ENCODE measurements at regions not wholly inside any gene's neighbourhood (a gene's known extent, or its start where the extent isn't known, plus 50 kb on each side); places are given as distances from the start of the nearest gene placed in this dataset.

DNA sequence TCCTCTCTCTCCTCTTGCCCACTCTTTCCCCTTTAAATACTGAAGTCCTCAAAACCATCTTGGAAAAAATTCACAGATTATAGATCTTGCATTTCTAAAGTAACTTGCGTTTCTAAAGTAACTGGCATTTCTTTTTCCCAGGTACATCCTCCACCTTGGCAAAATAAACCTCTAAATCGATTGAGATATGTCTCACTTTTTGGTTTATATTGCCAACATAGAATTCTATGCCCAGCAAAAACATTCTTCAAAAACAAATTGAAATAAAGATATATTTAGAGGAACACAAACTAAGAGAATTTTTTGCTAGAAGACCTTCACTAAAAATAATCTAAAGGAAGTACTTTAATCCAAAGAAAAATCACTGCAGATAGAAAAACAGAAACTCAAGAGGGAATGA is 122.5 kb upstream of the RBMS1 start:
- TF ChIP-seq POLR2AphosphoS5 (IDR thresholded peaks at IDR 0.05; ENCODE audit: low read depth, low read length): no peak
- TF ChIP-seq CTCF (IDR thresholded peaks at IDR 0.05): no peak
- TF ChIP-seq SIN3A (IDR thresholded peaks at IDR 0.05; ENCODE audit: borderline replicate concordance, insufficient read depth, low read depth, low read length): no peak
- TF ChIP-seq, protein P1, sequence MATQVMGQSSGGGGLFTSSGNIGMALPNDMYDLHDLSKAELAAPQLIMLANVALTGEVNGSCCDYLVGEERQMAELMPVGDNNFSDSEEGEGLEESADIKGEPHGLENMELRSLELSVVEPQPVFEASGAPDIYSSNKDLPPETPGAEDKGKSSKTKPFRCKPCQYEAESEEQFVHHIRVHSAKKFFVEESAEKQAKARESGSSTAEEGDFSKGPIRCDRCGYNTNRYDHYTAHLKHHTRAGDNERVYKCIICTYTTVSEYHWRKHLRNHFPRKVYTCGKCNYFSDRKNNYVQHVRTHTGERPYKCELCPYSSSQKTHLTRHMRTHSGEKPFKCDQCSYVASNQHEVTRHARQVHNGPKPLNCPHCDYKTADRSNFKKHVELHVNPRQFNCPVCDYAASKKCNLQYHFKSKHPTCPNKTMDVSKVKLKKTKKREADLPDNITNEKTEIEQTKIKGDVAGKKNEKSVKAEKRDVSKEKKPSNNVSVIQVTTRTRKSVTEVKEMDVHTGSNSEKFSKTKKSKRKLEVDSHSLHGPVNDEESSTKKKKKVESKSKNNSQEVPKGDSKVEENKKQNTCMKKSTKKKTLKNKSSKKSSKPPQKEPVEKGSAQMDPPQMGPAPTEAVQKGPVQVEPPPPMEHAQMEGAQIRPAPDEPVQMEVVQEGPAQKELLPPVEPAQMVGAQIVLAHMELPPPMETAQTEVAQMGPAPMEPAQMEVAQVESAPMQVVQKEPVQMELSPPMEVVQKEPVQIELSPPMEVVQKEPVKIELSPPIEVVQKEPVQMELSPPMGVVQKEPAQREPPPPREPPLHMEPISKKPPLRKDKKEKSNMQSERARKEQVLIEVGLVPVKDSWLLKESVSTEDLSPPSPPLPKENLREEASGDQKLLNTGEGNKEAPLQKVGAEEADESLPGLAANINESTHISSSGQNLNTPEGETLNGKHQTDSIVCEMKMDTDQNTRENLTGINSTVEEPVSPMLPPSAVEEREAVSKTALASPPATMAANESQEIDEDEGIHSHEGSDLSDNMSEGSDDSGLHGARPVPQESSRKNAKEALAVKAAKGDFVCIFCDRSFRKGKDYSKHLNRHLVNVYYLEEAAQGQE (IDR thresholded peaks at IDR 0.05; ENCODE audit: insufficient read depth in 1 of 2, low read depth in 2 of 2, low read length in 1 of 2): no peak

All from Panc1 (cell line).